ENCODE measurements at regions not wholly inside any gene's neighbourhood (a gene's known extent, or its start where the extent isn't known, plus 50 kb on each side); places are given as distances from the start of the nearest gene placed in this dataset.

DNA sequence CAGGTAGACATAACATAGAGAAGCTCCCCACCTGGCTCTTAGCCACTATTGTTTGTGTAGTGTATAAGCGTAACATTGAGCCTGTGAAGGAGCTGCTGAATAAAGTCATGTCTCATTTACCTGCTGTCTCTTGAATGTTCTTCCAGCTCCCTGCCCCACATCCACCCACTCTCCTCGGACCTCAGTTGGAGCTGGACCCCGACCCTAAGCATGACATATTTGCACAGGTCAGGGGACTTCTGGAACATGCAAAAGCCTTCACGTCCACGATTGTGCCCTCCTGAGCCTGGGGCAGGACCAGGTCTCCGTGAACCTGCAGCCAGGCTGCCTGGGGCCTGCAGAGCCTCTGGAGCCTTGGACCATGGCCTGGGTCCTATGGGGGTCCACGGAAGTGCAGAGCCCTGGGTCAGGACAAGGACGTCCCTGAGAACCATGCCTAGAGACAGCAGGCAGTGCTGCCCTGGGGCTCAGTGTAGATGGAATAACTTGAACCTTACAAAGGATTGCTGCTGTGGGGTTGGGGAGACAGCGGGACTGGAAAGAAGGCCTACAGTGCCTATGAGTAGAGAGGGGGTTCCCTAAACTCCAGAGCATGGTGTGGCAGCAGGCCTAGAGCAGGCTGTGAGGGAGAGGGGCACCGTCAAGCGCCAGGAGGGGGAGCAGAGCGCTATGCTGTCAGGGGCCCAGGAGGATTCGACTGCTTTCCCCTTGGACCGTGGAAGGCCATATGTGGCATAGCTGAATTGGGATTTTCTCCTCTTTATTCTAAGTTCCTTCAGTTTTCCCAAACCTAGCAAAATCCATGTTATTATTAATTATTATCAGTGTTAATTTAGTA lies 99.9 kb upstream of the ZNF236 start:
- TF ChIP-seq ZNF565 (CRISPR knock-in tag; conservative IDR thresholded peaks at IDR 0.05; ENCODE audit: low read depth) (no peak), RARB (CRISPR knock-in tag; IDR thresholded peaks at IDR 0.05) (no peak), ISL1 (CRISPR knock-in tag; IDR thresholded peaks at IDR 0.05) (no peak), CSDC2 (CRISPR knock-in tag; IDR thresholded peaks at IDR 0.05) (no peak)
- TF ChIP-seq, protein P1, sequence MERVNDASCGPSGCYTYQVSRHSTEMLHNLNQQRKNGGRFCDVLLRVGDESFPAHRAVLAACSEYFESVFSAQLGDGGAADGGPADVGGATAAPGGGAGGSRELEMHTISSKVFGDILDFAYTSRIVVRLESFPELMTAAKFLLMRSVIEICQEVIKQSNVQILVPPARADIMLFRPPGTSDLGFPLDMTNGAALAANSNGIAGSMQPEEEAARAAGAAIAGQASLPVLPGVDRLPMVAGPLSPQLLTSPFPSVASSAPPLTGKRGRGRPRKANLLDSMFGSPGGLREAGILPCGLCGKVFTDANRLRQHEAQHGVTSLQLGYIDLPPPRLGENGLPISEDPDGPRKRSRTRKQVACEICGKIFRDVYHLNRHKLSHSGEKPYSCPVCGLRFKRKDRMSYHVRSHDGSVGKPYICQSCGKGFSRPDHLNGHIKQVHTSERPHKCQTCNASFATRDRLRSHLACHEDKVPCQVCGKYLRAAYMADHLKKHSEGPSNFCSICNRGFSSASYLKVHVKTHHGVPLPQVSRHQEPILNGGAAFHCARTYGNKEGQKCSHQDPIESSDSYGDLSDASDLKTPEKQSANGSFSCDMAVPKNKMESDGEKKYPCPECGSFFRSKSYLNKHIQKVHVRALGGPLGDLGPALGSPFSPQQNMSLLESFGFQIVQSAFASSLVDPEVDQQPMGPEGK (CRISPR knock-in tag; IDR thresholded peaks at IDR 0.05; ENCODE audit: borderline replicate concordance): no peak

Data from SK-N-SH treated with all-trans-retinoic acid at 6 μM for 48 hours (cell line).